Panc1 (cell line): ENCODE measurements at regions not wholly inside any gene's neighbourhood (a gene's known extent, or its start where the extent isn't known, plus 50 kb on each side); places are given as distances from the start of the nearest gene placed in this dataset.

ENCODE experiments used
- CTCF ChIP-seq: fragments of 450-650 bp; IDR thresholded peaks from 2 replicates; pipeline ENCODE4 v1.5.1; 2017; ENCODE audit warnings: mild to moderate bottlenecking
- POLR2AphosphoS5 ChIP-seq: IDR thresholded peaks from 2 replicates; pipeline ENCODE4 v1.6.1; 2012; ENCODE audit warnings: mild to moderate bottlenecking, low read depth, low read length, moderate library complexity
- TCF7L2 ChIP-seq: IDR thresholded peaks from 2 replicates; pipeline ENCODE4 v1.6.1; 2011; ENCODE audit warnings: mild to moderate bottlenecking, low read depth, low read length, inconsistent platforms

- TF ChIP-seq CTCF (peak; percentile 77), TCF7L2 (no peak), POLR2AphosphoS5 (no peak)
Measured at GRCh38 chr12:4855121-4855924, 54.4 kb upstream of the KCNA1 start.
